ENCODE measurements at regions not wholly inside any gene's neighbourhood (a gene's known extent, or its start where the extent isn't known, plus 50 kb on each side); places are given as distances from the start of the nearest gene placed in this dataset.
"Not testable (repeated sequence)": the region's sequence is repeated elsewhere in the genome, so short reads cannot be mapped to it uniquely, and the experiment has no call there.

GRCh38 chr13:70516226-70516625, 408.0 kb upstream of the KLHL1 start:
- no peak for DNase-seq (ENCODE audit: extremely low spot score)
- ChIA-PET POLR2A (no interaction called here), CTCF (no interaction called here)
- TF ChIP-seq, protein P1, sequence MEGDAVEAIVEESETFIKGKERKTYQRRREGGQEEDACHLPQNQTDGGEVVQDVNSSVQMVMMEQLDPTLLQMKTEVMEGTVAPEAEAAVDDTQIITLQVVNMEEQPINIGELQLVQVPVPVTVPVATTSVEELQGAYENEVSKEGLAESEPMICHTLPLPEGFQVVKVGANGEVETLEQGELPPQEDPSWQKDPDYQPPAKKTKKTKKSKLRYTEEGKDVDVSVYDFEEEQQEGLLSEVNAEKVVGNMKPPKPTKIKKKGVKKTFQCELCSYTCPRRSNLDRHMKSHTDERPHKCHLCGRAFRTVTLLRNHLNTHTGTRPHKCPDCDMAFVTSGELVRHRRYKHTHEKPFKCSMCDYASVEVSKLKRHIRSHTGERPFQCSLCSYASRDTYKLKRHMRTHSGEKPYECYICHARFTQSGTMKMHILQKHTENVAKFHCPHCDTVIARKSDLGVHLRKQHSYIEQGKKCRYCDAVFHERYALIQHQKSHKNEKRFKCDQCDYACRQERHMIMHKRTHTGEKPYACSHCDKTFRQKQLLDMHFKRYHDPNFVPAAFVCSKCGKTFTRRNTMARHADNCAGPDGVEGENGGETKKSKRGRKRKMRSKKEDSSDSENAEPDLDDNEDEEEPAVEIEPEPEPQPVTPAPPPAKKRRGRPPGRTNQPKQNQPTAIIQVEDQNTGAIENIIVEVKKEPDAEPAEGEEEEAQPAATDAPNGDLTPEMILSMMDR (IDR thresholded peaks at IDR 0.05; ENCODE audit: control extremely low read depth, extremely low read depth, low read depth, missing control alignments) = no peak

- DNase-seq (ENCODE audit: extremely low spot score); POLR2A ChIA-PET: not testable (repeated sequence)
- CTCF ChIA-PET = interaction anchor here (0.8 kb wide), 1 partner anchor 12 kb away, joined by 3 read pairs; no protein-coding TSS in a partner anchor
These were observed 403.7 kb upstream of the KLHL1 start for GRCh38 chr13:70511861-70512417.

DNA sequence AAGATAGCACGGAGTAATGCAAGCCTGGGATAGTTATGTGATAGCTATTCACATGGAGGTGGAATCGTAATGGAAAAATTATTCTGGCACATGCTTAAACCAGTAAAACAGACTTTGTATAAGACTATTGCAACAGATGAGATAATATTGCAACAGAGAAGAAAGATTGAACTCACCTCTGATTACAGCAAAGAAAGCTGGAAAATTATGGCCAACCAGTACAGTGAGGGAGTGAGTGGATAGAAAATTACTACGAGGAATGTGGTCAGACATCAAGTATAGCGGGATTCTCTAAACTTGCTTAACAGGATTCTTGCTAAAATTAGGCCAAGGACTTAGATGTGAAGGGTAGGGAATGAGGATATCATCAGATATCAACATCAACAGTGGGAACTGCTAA, 397.6 kb upstream of the KLHL1 start:
- ChIA-PET POLR2A (no interaction called here), CTCF (no interaction called here)
- DNase-seq (ENCODE audit: extremely low spot score) = no peak
- TF ChIP-seq, protein P1 (IDR thresholded peaks at IDR 0.05; ENCODE audit: control extremely low read depth, extremely low read depth, low read depth, missing control alignments) = no peak

- ChIA-PET CTCF (no interaction called here), POLR2A (no interaction called here)
- TF ChIP-seq, protein P1 (IDR thresholded peaks at IDR 0.05; ENCODE audit: control extremely low read depth, extremely low read depth, low read depth, missing control alignments) = no peak
- no peak for DNase-seq (ENCODE audit: extremely low spot score)
These were observed 394.7 kb upstream of the KLHL1 start for GRCh38 chr13:70502944-70503343.

DNA sequence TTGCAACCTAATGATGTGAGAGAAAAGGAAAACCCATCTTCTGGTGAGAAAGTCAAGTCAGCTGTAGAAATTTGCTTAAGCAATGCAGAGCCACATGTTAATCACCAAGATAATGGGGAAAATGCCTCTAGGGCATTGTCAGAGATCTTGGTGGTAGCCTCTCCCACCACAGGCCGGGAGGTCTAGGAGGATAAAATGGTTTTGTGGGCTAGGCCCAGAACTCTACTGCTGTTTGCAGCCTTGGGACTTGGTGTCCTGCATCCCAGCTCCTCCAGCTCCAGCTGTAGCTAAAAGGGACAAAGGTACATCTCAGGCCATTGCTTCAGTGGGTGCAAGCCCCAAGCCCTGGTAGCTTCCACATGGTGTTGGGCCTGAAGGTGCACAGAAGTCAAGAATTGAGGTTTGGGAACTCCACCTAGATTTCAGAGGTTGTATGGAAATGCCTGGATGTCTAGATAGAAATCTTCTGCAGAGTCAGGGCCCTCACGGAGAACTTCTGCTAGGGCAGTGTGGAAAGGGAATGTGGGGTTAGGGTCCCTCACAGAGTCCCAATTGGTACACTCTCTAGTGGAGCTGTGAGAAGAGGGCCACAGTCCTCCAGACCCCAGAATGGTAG, 382.2 kb upstream of the KLHL1 start:
- ChIA-PET CTCF (interaction anchor here (1.2 kb wide), 1 partner anchor 10 kb away, joined by 4 read pairs; no protein-coding TSS in a partner anchor), POLR2A (no interaction called here)
- TF ChIP-seq, protein P1 (IDR thresholded peaks at IDR 0.05; ENCODE audit: control extremely low read depth, extremely low read depth, low read depth, missing control alignments) = no peak
- DNase-seq (ENCODE audit: extremely low spot score) = no peak

- ChIA-PET POLR2A (no interaction called here), CTCF (no interaction called here)
- no peak for DNase-seq (ENCODE audit: extremely low spot score)
- TF ChIP-seq, protein P1 (IDR thresholded peaks at IDR 0.05; ENCODE audit: control extremely low read depth, extremely low read depth, low read depth, missing control alignments) = no peak
These were observed 376.7 kb upstream of the KLHL1 start for GRCh38 chr13:70484931-70485330.

DNA sequence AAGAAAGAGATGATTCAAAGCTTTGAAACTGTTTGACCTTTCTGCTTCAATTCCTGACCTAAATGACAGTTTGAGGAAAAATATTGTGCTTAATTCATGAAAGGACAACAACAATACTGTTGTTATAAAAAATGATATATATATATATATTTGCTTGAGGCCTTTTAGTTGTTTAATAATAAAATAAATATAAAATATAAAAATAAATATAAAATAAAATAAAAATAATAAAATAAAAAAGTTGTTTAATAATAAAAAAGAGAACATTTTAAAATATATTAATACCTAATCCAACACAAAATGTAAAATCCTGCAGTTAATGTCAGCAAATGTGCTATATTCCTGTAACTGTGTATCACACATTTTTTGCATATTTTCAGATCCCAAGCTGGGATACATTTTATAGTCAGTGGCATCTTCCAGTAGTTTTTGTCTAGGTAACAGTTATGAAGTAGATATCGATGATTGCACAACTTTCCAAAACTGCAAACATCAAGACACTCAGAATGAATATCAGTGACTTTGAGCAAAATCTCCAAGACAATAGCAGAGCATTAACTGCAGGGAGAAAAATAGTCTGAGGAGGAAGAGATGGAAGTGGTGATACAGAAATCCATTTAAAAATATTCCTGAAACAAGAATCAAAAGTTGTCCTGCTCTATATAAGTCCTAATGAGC, 375.5 kb upstream of the KLHL1 start:
- CTCF ChIA-PET = no interaction called here
- DNase-seq (ENCODE audit: extremely low spot score) = no peak
- POLR2A ChIA-PET = no interaction called here
- TF ChIP-seq, protein P1 (IDR thresholded peaks at IDR 0.05; ENCODE audit: control extremely low read depth, extremely low read depth, low read depth, missing control alignments) = no peak

All from GM10248 (cell line).